ENCODE measurements at regions not wholly inside any gene's neighbourhood (a gene's known extent, or its start where the extent isn't known, plus 50 kb on each side); places are given as distances from the start of the nearest gene placed in this dataset.

GRCh38 chr6:14463110-14463509 is 345.5 kb downstream of the CD83 start:
- H3K4me3 Mint-ChIP-seq (ENCODE audit: low read depth) = no peak overlapping the region
- H3K27me3 Mint-ChIP-seq = no peaks in the 10 kb centered on the region
- no peak for TF ChIP-seq CTCF (IDR thresholded peaks at IDR 0.05; ENCODE audit: unreplicated experiment)
- peaks cover 1% of the 10 kb centered on the region for H3K4me1 Mint-ChIP-seq (ENCODE audit: low read depth)
- H3K27ac Mint-ChIP-seq = no peak overlapping the region
- no peak for DNase-seq (ENCODE audit: low spot score, unreplicated experiment)
- H3K9me3 Mint-ChIP-seq (ENCODE audit: low read depth) = peaks cover 4% of the 10 kb centered on the region
- peaks cover 7% of the 10 kb centered on the region for H3K36me3 Mint-ChIP-seq (ENCODE audit: insufficient read depth)

- no peak for DNase-seq (ENCODE audit: low spot score, unreplicated experiment)
- H3K9me3 Mint-ChIP-seq (ENCODE audit: low read depth) = peaks cover 9% of the 10 kb centered on the region
- H3K4me1 Mint-ChIP-seq (ENCODE audit: low read depth) = peaks cover 1% of the 10 kb centered on the region
- H3K27ac Mint-ChIP-seq = no peak overlapping the region
- no peak for TF ChIP-seq CTCF (IDR thresholded peaks at IDR 0.05; ENCODE audit: unreplicated experiment)
- H3K27me3 Mint-ChIP-seq = no peaks in the 10 kb centered on the region
- no peak overlapping the region for H3K4me3 Mint-ChIP-seq (ENCODE audit: low read depth)
- H3K36me3 Mint-ChIP-seq (ENCODE audit: insufficient read depth) = peaks cover 13% of the 10 kb centered on the region
Measured at GRCh38 chr6:14464055-14464454, 346.5 kb downstream of the CD83 start.

DNA sequence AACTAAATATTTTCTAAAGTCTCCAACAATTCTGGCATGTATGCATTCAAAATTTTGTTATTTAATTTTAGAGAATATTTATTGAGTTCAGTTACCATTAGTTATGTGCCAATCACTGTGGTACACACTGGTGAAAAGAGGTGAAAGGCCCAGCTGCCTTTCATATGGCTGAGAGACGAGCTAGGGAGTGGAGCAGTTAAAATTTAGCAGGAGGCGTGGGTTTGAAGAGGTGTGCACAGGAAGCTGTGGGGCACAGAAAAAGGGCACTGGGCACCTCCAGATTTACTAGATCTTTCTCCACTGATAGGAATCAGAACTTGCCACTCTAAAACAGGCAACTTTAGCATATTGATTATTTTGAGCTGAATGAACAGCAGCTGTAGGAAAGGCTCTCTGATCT is 347.1 kb downstream of the CD83 start:
- Mint-ChIP-seq H3K27me3 (no peaks in the 10 kb centered on the region), H3K9me3 (ENCODE audit: low read depth) (peaks cover 13% of the 10 kb centered on the region), H3K27ac (no peak overlapping the region), H3K4me3 (ENCODE audit: low read depth) (no peak overlapping the region), H3K36me3 (ENCODE audit: insufficient read depth) (peaks cover 17% of the 10 kb centered on the region), H3K4me1 (ENCODE audit: low read depth) (peaks cover 1% of the 10 kb centered on the region)
- no peak for TF ChIP-seq CTCF (IDR thresholded peaks at IDR 0.05; ENCODE audit: unreplicated experiment)
- DNase-seq (ENCODE audit: low spot score, unreplicated experiment) = no peak

GRCh38 chr6:14466278-14466677 is 348.7 kb downstream of the CD83 start:
- no peak for TF ChIP-seq CTCF (IDR thresholded peaks at IDR 0.05; ENCODE audit: unreplicated experiment)
- no peak for DNase-seq (ENCODE audit: low spot score, unreplicated experiment)
- Mint-ChIP-seq H3K9me3 (ENCODE audit: low read depth) (peaks cover 16% of the 10 kb centered on the region), H3K27ac (no peak overlapping the region), H3K36me3 (ENCODE audit: insufficient read depth) (peaks cover 18% of the 10 kb centered on the region), H3K4me3 (ENCODE audit: low read depth) (no peak overlapping the region), H3K4me1 (ENCODE audit: low read depth) (peaks cover 3% of the 10 kb centered on the region), H3K27me3 (no peaks in the 10 kb centered on the region)

- Mint-ChIP-seq H3K27ac (no peak overlapping the region), H3K27me3 (no peaks in the 10 kb centered on the region), H3K36me3 (ENCODE audit: insufficient read depth) (peaks cover 17% of the 10 kb centered on the region), H3K4me1 (ENCODE audit: low read depth) (peaks cover 3% of the 10 kb centered on the region), H3K4me3 (ENCODE audit: low read depth) (no peak overlapping the region), H3K9me3 (ENCODE audit: low read depth) (peaks cover 13% of the 10 kb centered on the region)
- no peak for TF ChIP-seq CTCF (IDR thresholded peaks at IDR 0.05; ENCODE audit: unreplicated experiment)
- no peak for DNase-seq (ENCODE audit: low spot score, unreplicated experiment)
Measured at GRCh38 chr6:14467591-14467990, 350.0 kb downstream of the CD83 start.

Data from progenitor cell of endocrine pancreas (in vitro differentiated cells).